ENCODE measurements at regions not wholly inside any gene's neighbourhood (a gene's known extent, or its start where the extent isn't known, plus 50 kb on each side); places are given as distances from the start of the nearest gene placed in this dataset.

- TF ChIP-seq ETV6 (CRISPR knock-in tag; IDR thresholded peaks at IDR 0.05), result no peak
- TF ChIP-seq SOX15 (CRISPR knock-in tag; IDR thresholded peaks at IDR 0.05), result no peak
- no peak for TF ChIP-seq KAT7 (CRISPR knock-in tag; IDR thresholded peaks at IDR 0.05; ENCODE audit: borderline replicate concordance)
- TF ChIP-seq SP1 (CRISPR knock-in tag; conservative IDR thresholded peaks at IDR 0.05), result no peak
- TF ChIP-seq ZNF396 (CRISPR knock-in tag; IDR thresholded peaks at IDR 0.05; ENCODE audit: borderline replicate concordance), result no peak
Measured at GRCh38 chr17:74077231-74077630, 126.2 kb upstream of the RPL38 start (continued).

DNA sequence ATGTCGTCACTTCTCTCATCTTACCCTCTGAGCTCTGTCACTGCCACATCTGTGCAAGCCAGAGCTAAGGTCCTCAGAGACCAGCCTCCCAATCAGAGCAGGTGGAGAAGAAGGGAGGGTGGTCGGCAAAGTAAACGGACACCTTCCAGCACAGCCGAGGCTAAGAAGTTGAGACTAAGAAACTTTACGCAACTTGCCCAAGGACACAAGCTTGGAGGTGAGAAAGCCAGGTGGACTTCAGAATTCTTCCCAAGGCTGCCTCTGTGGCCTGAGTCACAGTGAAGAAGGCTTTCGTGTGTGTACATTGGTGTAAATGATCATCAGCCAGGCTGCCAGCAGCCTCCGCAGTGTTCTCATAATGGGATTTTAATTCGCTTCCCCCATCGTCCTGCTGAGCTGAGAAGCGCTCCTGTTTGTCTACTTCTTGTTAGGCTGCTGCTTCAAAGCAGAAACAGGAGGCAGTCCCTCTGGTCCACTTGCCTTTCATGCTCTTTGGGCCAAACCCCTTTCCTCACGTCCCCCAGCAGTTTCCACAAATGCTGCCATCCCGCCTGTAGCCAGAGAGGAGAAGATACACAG lies 125.0 kb upstream of the RPL38 start:
- Mint-ChIP-seq H3K9me3 (peaks cover 7% of the 10 kb centered on the region), H3K27ac (no peak overlapping the region), H3K36me3 (0 out of 2 replicates have a peak, but pooled peaks cover under 1% of the 10 kb centered on the region), H3K4me1 (no peaks in the 10 kb centered on the region), H3K4me3 (no peak overlapping the region), H3K27me3 (ENCODE audit: low read depth) (no peaks in the 10 kb centered on the region; the same call in 1 of the 2 replicates)
- ATAC-seq (no peak), DNase-seq (ENCODE audit: low spot score) (no peak)
- no peak for TF ChIP-seq GRHL2 (CRISPR knock-in tag; IDR thresholded peaks at IDR 0.05; ENCODE audit: insufficient replicate concordance, severe bottlenecking)
- TF ChIP-seq SMAD4 (CRISPR knock-in tag; IDR thresholded peaks at IDR 0.05), result no peak
- TF ChIP-seq, protein P1, sequence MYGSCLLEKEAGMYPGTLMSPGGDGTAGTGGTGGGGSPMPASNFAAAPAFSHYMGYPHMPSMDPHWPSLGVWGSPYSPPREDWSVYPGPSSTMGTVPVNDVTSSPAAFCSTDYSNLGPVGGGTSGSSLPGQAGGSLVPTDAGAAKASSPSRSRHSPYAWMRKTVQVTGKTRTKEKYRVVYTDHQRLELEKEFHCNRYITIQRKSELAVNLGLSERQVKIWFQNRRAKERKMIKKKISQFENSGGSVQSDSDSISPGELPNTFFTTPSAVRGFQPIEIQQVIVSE (CRISPR knock-in tag; IDR thresholded peaks at IDR 0.05; ENCODE audit: borderline replicate concordance), result no peak
- no peak for TF ChIP-seq NR1H2 (CRISPR knock-in tag; IDR thresholded peaks at IDR 0.05)
- TF ChIP-seq, protein P2, sequence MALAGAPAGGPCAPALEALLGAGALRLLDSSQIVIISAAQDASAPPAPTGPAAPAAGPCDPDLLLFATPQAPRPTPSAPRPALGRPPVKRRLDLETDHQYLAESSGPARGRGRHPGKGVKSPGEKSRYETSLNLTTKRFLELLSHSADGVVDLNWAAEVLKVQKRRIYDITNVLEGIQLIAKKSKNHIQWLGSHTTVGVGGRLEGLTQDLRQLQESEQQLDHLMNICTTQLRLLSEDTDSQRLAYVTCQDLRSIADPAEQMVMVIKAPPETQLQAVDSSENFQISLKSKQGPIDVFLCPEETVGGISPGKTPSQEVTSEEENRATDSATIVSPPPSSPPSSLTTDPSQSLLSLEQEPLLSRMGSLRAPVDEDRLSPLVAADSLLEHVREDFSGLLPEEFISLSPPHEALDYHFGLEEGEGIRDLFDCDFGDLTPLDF (CRISPR knock-in tag; IDR thresholded peaks at IDR 0.05), result no peak
- TF ChIP-seq TCF7 (CRISPR knock-in tag; IDR thresholded peaks at IDR 0.05; ENCODE audit: low read depth), result no peak
- TF ChIP-seq HMGA2 (CRISPR knock-in tag; IDR thresholded peaks at IDR 0.05), result no peak
- TF ChIP-seq ELF4 (CRISPR knock-in tag; IDR thresholded peaks at IDR 0.05; ENCODE audit: low read depth), result no peak
- POLR2A ChIA-PET, result no interaction called here
- CTCF ChIA-PET, result interaction anchor here (0.6 to 3.9 kb wide), 3 partner anchors 12 to 121 kb away, joined by 3 to 38 read pairs (median 3); no protein-coding TSS in a partner anchor

DNA sequence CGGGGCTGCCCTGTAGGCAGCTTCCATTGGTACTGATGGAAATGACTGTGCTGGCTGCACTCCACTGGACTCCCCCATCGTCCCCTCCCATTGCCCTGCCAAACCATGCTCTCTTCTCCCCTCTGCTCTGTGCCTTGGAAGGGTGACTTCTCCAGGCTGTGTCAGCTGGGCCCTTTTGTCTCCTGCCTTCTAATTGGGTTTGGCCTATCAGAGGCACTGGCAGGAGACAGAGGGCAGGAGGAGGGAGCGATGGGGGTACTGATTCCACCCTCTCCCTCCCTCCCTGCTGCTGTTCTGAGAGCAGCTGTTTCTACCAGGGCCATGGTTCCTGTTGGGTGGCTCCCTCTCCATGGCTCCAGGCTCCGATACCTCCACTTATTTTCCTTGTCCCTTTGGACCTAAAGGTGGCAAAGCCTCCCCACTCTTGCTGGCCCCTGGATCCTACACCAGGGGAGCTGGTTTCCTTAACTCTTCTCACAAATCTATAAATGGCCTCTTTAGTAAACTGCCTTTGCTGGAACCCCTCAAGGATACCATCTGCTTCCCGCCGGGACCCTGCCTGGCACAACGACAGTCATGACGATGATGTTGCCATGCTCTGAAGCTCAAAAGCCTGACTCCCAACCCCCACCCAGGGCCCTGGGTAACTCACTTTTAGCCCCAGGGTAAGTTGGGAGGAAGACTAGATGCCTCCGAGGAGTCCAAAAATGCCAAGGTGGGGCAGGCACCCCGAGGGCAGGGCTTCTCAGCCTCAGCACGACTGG lies 123.8 kb upstream of the RPL38 start:
- Mint-ChIP-seq H3K4me3 (no peak overlapping the region), H3K4me1 (no peaks in the 10 kb centered on the region), H3K27me3 (ENCODE audit: low read depth) (no peaks in the 10 kb centered on the region; the same call in 1 of the 2 replicates), H3K36me3 (peaks cover under 1% of the 10 kb centered on the region; the same call in 1 of the 2 replicates), H3K9me3 (peaks cover 4% of the 10 kb centered on the region; the same call in 1 of the 2 replicates), H3K27ac (no peak overlapping the region)
- no peak for TF ChIP-seq MLX (CRISPR knock-in tag; IDR thresholded peaks at IDR 0.05)
- TF ChIP-seq ATF1 (CRISPR knock-in tag; IDR thresholded peaks at IDR 0.05), result no peak
- TF ChIP-seq ETV6 (CRISPR knock-in tag; IDR thresholded peaks at IDR 0.05), result no peak
- TF ChIP-seq, protein P3, sequence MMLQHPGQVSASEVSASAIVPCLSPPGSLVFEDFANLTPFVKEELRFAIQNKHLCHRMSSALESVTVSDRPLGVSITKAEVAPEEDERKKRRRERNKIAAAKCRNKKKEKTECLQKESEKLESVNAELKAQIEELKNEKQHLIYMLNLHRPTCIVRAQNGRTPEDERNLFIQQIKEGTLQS (CRISPR knock-in tag; conservative IDR thresholded peaks at IDR 0.05), result no peak
- no peak for TF ChIP-seq ZNF317 (CRISPR knock-in tag; IDR thresholded peaks at IDR 0.05; ENCODE audit: borderline replicate concordance, low read depth)
- no peak for TF ChIP-seq SOX15 (CRISPR knock-in tag; IDR thresholded peaks at IDR 0.05)
- TF ChIP-seq MYBL2 (CRISPR knock-in tag; IDR thresholded peaks at IDR 0.05), result no peak
- no peak for TF ChIP-seq ELF4 (CRISPR knock-in tag; IDR thresholded peaks at IDR 0.05; ENCODE audit: low read depth)
- TF ChIP-seq HMGA2 (CRISPR knock-in tag; IDR thresholded peaks at IDR 0.05), result no peak
- ChIA-PET POLR2A (no interaction called here), CTCF (interaction anchor here (0.6 to 3.9 kb wide), 2 partner anchors 10 to 667 kb away, joined by 4 to 38 read pairs; no protein-coding TSS in a partner anchor)
- ATAC-seq (no peak), DNase-seq (ENCODE audit: low spot score) (no peak)
